Sigmoid colon (tissue), 4 donors: ENCODE measurements at regions not wholly inside any gene's neighbourhood (a gene's known extent, or its start where the extent isn't known, plus 50 kb on each side); places are given as distances from the start of the nearest gene placed in this dataset.

ENCODE experiments used
- CTCF ChIP-seq, 4 experiments: fragments of 450-650 bp in 3 of 4; fragments of 200-600 bp in 1 of 4; IDR thresholded peaks; one replicate each; pipeline ENCODE4 v1.5.1; 2016 to 2019; ENCODE audit warnings: antibody characterized with exemption in 4 of 4, mild to moderate bottlenecking in 3 of 4, moderate library complexity in 2 of 4
- EP300 ChIP-seq, 4 donors: sonication (generic); formaldehyde crosslinking; IDR thresholded peaks; one replicate each; pipeline ENCODE4 v1.6.1; 2017; ENCODE audit warnings: antibody characterized with exemption in 4 of 4
- POLR2A ChIP-seq, 2 donors: fragments of 450-650 bp; IDR thresholded peaks; one replicate each; pipeline ENCODE4 v1.6.1; 2016; ENCODE audit warnings: antibody characterized with exemption in 2 of 2, mild to moderate bottlenecking in 2 of 2, moderate library complexity in 2 of 2
- POLR2AphosphoS5 ChIP-seq, 4 donors: sonication (generic); formaldehyde crosslinking; IDR thresholded peaks; one replicate each; pipeline ENCODE4 v1.6.1; 2017; ENCODE audit warnings: antibody characterized with exemption in 4 of 4

- no peak for TF ChIP-seq EP300 (IDR thresholded peaks at IDR 0.05)
- no peak for TF ChIP-seq CTCF (IDR thresholded peaks at IDR 0.05)
- TF ChIP-seq POLR2AphosphoS5 (IDR thresholded peaks at IDR 0.05) = no peak
- TF ChIP-seq POLR2A (IDR thresholded peaks at IDR 0.05) = no peak
These were observed 172.2 kb downstream of the KCNRG start for GRCh38 chr13:50187352-50188029.
